Mucosa of descending colon (tissue), 3 donors: ENCODE measurements at regions not wholly inside any gene's neighbourhood (a gene's known extent, or its start where the extent isn't known, plus 50 kb on each side); places are given as distances from the start of the nearest gene placed in this dataset.

Source experiments
- ATAC-seq: fragments of 200-7000 bp; cut with Tn5 transposase; one replicate; pipeline ENCODE4 v1.9.1; 2020; ENCODE audit warnings: mild to moderate bottlenecking, moderate library complexity
- DNase-seq, 3 donors: peaks; one replicate each; pipeline ENCODE4 v3.0.0-alpha.2; 2020
- H3K36me3 ChIP-seq: fragments of 200-600 bp; one replicate; pipeline ENCODE4 v1.8.0; 2021; ENCODE audit warnings: low read depth, mild to moderate bottlenecking
- H3K4me1 ChIP-seq: fragments of 200-600 bp; one replicate; pipeline ENCODE4 v1.8.0; 2021; ENCODE audit warnings: low read depth, mild to moderate bottlenecking
- H3K4me3 ChIP-seq: fragments of 200-600 bp; one replicate; pipeline ENCODE4 v1.8.0; 2021; ENCODE audit warnings: mild to moderate bottlenecking
- H3K9me3 ChIP-seq: fragments of 200-600 bp; one replicate; pipeline ENCODE4 v1.8.0; 2021; ENCODE audit warnings: mild to moderate bottlenecking
- CTCF ChIP-seq: fragments of 200-600 bp; IDR thresholded peaks from one replicate; pipeline ENCODE4 v1.8.0; 2022; ENCODE audit warnings: antibody characterized with exemption, mild to moderate bottlenecking
- intact Hi-C, 2 donors: fragments of 100-400 bp; cut with DNase I in 1 of 2; cut with micrococcal nuclease in 1 of 2; formaldehyde crosslinking; loops; one replicate each; pipeline versions ENCODE4 v1.11.0 to v1.11.1; 2022; cut with DNase I, micrococcal nuclease
- donor health status: DM: no; HTN: no; CAD: no; lungs with moderate emphysema.
- donor health status: DM: no; HTN: no; CAD: no.
- donor health status: DM: no; HTN: yes; CAD: no.

GRCh38 chr5:121171361-121171760 lies 680.3 kb upstream of the FTMT start:
- intact Hi-C loops: no loop called here
- H3K4me1 ChIP-seq: no peaks in the 10 kb centered on the region
- no peaks in the 10 kb centered on the region for H3K36me3 ChIP-seq
- no peak for ATAC-seq
- H3K4me3 ChIP-seq: no peak overlapping the region
- no peaks in the 10 kb centered on the region for H3K9me3 ChIP-seq
- no peak for DNase-seq
- TF ChIP-seq CTCF: no peak

- no peaks in the 10 kb centered on the region for H3K4me1 ChIP-seq
- no peaks in the 10 kb centered on the region for H3K9me3 ChIP-seq
- no peak for ATAC-seq
- DNase-seq: no peak
- no peak overlapping the region for H3K4me3 ChIP-seq
- no peaks in the 10 kb centered on the region for H3K36me3 ChIP-seq
- no peak for TF ChIP-seq CTCF
- intact Hi-C loops: no loop called here
Observed at GRCh38 chr5:121171834-121172233, 679.8 kb upstream of the FTMT start.

- H3K9me3 ChIP-seq: no peaks in the 10 kb centered on the region
- intact Hi-C loops: no loop called here
- H3K4me1 ChIP-seq: no peaks in the 10 kb centered on the region
- ATAC-seq (no peak), DNase-seq (no peak)
- no peak overlapping the region for H3K4me3 ChIP-seq
- no peaks in the 10 kb centered on the region for H3K36me3 ChIP-seq
- TF ChIP-seq CTCF: no peak
Observed at GRCh38 chr5:121174351-121174750, 677.3 kb upstream of the FTMT start.

- no peak for TF ChIP-seq CTCF
- H3K9me3 ChIP-seq: no peaks in the 10 kb centered on the region
- H3K36me3 ChIP-seq: no peaks in the 10 kb centered on the region
- ATAC-seq: no peak
- no peak for DNase-seq
- H3K4me3 ChIP-seq: no peak overlapping the region
- intact Hi-C loops: no loop called here
- H3K4me1 ChIP-seq: no peaks in the 10 kb centered on the region
Observed at GRCh38 chr5:121175986-121176385, 675.7 kb upstream of the FTMT start.

- Histone ChIP-seq H3K4me1 (no peaks in the 10 kb centered on the region), H3K36me3 (no peaks in the 10 kb centered on the region), H3K4me3 (no peak overlapping the region), H3K9me3 (no peaks in the 10 kb centered on the region)
- ATAC-seq: no peak
- TF ChIP-seq CTCF: no peak
- DNase-seq: no peak
- intact Hi-C loops: no loop called here
Observed at GRCh38 chr5:121182788-121183490, 668.7 kb upstream of the FTMT start.

GRCh38 chr5:121188849-121189248 lies 662.8 kb upstream of the FTMT start:
- H3K9me3 ChIP-seq: no peaks in the 10 kb centered on the region
- intact Hi-C loops: no loop called here
- no peaks in the 10 kb centered on the region for H3K36me3 ChIP-seq
- no peaks in the 10 kb centered on the region for H3K4me1 ChIP-seq
- no peak for TF ChIP-seq CTCF
- DNase-seq: no peak
- H3K4me3 ChIP-seq: no peak overlapping the region
- ATAC-seq: no peak
